Glomerular visceral epithelial cell (primary cell): ENCODE measurements at regions not wholly inside any gene's neighbourhood (a gene's known extent, or its start where the extent isn't known, plus 50 kb on each side); places are given as distances from the start of the nearest gene placed in this dataset.

Source experiments
- DNase-seq: peaks from one replicate; pipeline ENCODE4 v3.0.0-alpha.2; 2016; ENCODE audit errors: extremely low spot score

DNA sequence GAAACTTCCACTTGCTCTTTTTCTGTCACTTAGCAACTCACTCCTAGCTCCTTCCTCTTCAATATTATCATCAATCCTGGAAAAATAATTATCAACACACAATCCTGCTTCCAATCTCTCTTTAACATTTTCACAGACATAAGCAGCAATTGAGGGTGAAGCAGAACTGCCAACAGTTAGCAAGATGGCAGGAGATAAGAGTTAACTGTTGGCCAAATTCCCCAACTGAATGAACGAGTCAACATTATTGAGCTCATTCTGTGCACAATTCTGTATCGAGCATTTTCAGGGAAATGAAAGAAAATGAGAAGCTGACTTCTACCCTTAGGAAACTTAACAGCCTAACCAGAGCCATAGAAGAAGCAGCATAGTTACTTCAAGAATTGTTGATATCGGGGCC, 152.0 kb downstream of the KCNA5 start:
- no peak for DNase-seq

DNA sequence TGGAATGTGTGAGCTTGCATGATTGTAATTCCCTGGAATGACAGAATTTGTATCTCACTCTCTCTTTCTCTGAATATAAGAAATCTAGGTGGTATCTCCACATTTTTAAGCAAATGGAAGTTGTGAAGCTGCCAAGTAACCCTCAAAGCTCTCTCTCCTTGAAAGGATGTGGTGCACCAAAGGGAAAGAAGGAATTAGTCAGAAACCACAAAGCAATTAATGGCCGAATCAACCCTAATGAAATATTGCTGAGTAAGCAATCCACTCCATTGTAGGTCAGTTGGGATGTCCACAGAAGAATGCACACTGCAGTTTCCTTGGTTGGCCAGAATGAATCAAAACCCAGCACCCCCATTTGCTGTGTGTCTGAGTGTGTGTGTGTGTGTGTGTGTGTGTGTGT, 153.5 kb downstream of the KCNA5 start:
- DNase-seq = peak; percentile 64

DNA sequence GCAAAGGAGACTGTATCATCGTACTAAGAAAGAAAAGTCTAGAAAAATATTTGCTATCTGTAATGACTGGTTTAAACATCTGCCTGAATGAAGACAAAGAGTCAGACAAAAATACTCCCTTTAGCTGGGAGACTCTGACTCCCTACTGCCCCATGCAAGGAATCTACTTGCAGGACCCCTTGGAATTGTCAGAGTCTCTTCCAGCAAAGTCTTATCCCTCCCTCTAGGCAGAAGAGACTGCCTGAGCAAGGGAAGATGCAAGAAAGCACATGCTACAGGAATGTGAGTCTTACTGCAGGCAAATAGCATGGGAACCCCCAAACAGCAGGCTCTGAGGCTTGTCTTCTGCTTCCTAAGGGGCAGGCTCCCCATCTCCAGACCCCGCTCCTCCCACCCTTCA, 154.0 kb downstream of the KCNA5 start:
- DNase-seq = no peak

DNA sequence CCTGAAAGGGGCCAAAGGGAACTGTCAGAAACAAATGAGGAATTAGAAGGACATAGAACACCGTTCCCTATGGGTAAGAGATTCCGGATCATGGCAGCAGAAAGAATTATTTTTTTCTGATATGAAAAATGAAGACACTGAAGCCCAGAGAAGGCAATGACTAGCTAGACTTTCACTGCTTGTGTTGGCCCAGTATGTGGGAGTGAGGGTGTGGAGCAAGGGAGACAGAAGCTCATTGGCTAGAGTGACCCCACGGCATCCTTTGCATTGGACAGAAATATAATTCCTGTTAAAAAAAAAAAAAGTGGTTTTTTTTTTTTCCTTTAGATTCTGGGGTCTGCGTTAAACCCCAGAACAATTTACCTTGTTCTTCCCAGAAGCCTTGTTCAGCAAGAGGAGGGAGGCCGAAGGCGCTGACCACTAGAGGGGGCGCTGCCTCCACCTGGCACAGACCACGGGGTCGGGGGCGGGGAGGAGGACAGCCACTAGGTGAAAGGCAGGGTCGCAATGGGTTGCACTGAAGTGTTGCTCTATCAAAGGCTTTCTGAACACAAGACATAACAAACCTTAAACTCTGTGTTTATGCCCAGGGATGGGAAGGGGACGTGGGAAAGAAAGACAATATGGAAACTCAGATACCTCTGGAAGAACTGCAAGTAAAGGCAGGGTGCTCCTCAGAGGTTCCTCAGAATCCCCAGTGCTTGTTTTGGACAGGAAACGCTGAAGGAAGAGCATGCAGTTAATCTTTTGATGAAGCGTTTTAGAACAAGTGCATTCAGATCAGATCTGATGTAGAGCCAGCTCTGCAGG, 156.8 kb downstream of the KCNA5 start:
- DNase-seq = peak; percentile 20

DNA sequence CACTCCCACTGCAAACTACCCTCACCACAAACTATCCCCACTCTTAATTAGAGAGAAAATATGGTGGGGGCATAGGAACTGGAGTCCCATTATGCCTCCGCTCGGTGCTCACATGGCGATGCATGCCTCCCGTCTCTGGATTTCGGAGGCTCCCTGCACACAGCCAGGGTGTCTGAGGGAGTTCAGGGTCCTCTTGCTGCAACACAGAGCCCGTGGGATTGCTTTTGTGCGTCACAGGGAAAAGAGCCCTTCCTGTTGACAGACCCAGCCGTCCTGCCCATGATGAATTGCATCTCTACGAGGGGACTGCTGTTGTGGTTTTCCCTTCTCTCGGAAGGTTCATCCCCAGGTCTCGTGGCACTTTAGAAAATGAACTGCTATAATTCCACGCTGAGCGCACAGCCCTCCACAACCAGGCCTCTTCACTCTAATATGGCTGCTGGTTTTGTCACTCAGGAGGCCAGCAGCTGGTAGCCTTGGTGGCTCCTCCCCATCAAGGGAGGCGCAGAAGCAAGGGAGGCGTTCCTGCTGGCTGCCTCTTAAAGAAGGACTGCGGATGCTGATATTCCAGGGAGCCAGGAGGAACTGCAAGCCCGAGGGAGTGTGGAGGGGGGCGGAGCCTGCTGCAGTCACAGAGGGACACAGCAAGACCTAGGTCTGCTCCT, 158.0 kb downstream of the KCNA5 start:
- no peak for DNase-seq

DNA sequence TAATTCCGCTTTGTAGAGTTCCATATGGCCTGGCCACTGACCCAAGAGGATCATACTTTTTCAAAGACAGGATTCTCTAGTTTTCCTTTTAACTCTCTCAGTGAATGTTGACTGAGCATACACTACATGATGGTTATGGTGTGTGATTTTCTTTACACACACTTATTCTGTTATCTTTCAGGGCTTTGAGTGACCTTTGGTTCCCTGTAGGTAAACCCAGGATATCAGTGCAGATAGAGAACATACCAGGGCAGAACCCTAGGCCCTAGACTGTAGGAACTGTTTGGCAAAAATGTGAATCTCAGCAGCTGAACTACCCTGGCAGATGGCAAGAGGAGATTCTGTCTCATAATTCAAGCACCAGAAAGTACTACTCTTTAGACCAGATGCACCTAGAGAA, 159.6 kb downstream of the KCNA5 start:
- no peak for DNase-seq

DNA sequence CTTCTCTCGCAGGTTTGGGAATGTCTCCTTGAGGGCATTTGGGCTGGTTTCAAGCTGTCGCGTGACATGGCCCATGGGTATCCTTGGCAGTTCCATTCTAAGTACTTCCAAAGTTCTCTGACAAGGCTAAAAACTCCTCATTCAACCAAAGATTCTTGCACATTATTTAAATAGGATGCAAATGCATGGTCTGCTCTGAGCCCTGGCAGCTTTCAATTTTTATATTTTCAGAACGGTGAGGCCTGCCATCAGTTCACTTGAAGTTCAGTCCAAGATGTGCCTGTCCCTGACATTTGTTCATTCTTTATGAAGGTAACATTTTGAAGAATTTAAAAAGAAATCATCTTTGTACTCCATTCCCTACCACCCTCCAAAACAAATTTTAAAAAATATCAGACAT, 160.0 kb downstream of the KCNA5 start:
- DNase-seq = no peak

DNA sequence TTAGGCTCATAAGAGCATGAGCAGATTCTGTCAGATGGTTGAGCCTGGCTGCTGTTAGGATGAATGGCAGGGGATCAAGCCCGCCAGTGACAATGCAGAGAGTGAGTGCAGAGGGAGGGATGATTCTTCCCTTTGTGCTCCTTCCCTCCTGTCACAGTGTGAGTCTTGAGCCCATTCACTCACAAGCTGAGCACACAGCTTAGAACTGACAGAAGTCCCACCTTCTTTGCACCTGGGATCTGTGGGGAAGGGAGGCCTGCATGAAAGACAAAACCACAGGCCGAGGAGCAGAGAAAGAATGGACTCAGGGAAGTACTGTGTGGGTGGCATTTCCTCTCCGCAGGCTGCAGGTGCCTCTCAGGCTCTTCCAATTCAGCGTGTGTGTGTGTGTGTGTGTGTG, 160.6 kb downstream of the KCNA5 start:
- no peak for DNase-seq

DNA sequence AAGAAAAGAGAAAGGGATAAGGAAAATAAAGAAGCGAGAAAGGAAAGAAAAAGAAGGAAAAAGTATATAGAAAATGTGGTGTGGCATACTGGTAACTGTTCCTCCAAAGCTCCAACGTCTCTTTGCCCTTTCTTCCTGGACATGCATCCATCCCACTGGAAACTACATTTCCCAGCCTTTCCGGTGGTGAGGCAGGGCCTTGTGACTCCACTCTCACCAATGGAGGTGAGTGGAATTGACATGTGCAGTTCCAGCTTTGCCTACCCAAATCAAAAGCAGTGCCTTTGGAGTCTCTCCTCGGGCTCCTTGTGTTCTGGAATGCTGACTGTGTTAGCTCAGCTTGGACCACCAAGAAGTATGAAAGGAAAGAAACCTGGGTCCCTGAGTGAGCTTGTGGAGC, 161.2 kb downstream of the KCNA5 start:
- no peak for DNase-seq

DNA sequence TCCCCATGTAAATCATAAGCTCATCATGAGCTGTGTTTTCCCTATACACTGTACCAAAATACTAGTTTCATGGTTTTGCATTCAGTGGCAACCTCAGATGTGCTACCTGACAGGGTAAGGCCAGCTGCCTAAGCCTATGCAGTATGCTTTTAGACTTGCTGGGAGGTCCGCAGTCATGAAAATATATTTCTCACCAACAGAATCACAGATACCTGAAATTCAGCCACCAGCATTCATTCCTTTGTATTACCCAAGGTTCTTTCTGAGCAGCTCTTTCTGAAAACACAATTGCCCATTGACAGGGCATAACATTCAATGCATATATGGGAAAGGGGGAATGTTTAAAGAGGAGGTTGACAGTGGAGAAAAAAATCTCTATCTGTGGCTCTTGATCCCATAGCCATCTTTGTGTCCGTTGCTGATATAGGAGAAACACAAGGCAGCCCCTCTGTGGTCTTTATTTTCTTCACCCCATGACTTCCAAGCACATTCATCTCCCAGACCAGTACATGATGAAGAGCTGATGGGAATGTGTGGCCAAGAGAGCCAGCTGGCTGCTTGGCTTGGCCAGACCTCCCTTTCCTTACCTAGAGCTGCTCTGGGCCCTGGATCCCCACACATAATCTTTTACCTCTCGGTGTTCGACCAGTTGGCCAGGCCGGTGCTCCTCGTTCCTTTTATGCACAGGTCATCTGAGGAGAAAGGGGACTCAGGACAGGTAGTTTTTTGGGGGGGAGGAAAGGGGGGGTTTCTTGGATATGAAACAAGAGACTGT, 162.9 kb downstream of the KCNA5 start:
- DNase-seq = no peak

DNA sequence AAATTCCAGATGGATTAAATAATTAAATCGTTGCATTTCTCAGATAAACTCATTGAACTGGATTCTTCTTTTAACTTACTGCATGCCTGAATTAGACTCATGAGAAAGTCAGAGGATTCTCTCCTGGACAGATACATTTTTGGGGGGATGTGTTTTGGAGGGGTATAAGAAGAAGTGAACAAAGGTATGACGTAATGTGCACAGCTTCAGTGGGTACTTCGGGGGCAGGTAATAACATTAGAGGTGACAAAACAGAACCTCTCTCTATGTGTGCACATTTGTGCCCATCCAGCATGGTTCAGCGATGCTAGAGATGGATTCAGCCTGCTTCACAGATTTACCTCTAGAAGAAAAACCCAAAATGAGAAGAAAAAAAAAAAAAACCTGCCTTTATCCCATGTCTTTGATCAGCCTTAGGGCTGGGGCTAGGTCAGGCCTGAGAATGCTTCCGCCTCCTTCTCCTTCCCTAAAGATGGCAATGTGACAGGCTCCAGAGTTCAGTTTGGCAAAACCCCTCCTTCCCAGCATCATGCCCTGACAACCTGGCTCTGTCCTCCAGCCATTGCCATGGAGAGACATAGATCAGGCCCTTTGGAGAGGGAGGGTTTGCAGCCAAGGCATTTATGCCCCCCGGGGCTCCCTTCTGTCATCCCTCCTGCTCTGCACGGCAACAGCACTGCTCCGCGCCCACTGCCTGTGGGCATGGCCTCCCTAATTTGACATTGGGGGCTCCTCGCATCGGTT, 166.7 kb downstream of the KCNA5 start:
- DNase-seq = no peak

DNA sequence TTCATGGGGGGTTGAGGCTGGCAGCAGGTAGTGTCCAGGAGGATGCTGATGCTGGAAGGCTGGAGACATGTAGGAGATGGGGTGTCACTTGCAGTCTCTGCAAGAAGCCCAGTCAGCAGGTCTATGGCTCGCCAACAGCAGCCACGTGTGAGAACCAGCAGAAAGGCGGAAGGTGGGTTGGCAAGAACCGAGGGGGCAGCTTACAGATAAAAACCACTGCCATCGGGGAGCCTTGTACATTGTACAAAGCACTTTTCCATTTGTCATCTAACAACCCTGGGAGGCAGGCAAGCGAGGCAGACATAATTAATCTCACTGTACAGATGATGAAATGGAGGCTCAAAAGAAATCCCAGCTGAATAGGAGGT, 167.2 kb downstream of the KCNA5 start:
- DNase-seq = no peak

DNA sequence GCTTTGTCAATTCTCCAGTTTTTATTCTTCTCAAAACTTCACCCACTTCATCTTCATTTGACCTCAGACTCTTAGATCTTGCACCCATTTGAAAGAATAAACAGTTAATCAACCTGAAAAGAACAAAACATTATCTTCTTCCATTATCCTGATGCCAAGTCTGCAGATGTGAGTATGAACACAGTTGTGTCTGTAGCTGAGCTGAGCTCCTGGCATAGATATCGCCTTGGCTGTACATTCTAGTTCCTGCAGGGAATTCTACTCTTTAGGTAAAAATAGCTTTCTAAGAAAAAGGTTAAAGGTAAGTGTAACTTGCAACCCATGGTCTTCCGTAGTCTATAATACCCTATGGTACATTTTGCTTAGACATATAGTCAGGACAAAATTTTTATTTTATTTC, 169.7 kb downstream of the KCNA5 start:
- no peak for DNase-seq

DNA sequence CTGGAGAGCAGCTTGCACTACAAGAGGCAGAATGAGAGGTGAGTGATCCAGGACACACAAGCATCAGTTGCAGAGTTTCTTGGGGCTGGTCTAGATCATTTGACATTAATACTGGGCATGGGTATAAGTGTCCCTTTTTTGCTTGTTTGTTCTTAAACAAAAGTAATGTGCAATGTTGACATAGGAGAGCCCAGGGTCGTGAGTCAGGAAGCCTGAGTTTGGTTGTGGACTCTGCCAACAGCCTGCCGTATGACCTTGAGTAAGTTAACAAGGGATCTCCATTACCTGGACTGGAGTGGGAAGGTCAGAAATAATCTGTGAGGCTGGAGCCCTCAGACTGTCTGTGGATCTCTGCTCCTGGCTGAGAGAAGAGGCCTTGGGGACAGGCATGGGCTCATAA, 170.3 kb downstream of the KCNA5 start:
- DNase-seq = no peak

DNA sequence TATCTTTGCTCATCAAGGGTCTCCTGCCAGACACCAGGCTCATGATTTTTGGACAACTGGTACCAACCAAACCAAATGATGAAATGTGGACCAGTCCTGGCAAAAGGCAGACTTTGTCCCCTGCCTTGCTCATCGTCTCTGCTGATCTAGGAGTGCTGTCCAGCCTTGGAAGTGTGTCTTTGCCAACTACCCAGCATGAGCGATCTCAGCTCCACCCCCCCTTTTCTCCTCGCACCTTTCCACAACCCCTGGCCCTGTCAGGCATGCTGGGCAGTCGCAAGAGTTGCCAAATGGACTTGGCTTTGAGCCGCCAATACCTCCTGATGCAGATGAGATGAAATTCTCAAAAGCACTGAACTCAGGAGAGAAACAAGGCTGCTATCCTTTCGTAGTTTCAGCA, 174.3 kb downstream of the KCNA5 start:
- no peak for DNase-seq

DNA sequence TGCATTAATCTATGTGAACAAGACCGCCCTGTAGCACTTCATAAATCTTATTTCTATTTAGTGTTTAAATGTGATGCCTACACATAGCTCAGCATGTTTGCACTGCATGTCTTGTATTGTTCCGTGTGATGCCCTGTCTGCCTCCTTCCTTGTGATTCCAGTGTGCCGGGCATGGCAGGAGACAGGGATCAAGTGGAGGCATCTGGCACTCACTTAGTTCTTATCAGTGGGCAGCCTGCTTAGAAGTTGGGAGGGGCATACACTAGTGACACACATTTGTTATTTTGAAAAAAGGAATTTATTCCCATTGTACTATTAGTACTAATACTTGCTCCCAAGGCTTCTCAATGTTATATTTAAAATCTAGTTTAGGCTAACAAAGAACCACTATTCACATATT, 176.4 kb downstream of the KCNA5 start:
- DNase-seq = no peak

DNA sequence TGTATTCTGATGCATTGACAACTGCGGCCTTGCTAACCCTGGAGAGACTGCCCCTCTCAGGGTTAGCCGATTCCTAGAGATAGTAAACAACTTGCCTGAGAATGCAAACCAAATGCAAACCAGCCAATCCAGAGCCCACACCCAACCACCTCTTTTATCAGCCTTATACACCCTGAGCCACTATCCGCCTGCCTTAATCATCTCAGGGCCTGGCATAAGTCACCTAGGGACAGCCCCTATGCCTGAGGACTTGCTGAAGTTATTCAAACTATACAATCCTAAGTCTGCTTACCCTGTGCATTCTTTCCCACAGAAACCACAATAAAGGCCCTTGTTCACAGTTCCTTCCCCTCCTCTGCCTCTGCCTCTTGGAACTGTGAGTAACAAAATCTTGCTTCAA, 177.2 kb downstream of the KCNA5 start:
- DNase-seq = no peak

DNA sequence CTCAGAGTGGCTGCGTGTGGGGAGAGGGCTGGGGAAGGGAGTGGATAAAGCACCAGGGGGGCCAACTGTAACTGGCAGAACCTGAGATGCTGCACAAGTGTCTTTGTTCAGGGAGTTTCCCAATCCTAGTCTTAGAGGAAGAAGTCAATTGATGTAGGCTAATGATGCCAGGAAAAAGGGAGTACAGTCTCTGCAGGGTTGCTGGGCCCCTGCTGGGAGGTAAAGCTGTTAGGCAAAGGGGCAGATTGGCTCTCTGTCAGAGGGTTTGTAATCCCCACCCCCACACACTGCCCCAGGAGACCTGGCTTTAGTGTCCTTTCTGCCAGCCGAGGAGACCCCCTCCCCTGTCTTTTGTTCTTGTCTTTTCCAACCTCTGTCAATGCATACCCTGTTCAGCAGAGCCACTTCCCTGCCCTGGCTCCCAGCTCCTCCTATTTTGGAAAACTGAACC, 178.4 kb downstream of the KCNA5 start:
- DNase-seq = no peak

DNA sequence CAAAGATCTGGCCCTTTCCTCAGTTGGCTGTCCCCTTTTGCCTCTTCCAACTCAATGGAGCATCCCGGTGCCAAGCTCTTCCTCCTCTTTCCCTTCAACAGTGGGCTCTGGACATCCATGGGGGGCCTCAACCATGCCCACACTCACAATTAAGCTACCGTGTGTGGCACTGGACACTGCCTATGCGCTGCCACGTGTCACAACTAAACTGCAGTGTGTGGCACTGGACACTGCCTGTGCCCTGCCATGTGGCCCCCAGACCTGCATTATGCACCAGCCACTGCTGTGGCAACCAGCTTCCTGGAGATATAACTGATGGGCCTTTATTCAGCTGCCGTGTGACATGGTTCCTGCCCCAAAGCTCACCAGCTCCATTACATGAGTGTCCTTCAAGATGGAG, 179.1 kb downstream of the KCNA5 start:
- DNase-seq = no peak

DNA sequence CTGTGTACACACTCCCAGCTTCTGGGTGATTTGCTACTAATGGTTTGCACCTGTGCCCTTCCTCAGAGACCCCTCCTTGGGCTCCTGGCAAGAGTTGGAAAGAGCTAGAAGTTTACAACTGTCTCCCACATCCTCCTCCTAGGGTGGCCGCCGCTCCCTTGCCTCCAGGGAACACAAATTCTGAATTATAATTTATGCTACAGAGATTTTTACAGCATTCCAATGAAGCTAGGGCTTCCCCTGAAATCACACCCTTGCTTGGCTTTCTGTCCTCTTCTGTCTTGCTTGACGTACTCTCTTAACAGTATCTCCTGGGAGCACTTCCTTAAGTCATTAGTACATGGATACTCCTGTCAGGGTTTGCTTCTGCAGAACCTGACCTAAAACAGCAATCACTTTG, 180.2 kb downstream of the KCNA5 start:
- DNase-seq = no peak

DNA sequence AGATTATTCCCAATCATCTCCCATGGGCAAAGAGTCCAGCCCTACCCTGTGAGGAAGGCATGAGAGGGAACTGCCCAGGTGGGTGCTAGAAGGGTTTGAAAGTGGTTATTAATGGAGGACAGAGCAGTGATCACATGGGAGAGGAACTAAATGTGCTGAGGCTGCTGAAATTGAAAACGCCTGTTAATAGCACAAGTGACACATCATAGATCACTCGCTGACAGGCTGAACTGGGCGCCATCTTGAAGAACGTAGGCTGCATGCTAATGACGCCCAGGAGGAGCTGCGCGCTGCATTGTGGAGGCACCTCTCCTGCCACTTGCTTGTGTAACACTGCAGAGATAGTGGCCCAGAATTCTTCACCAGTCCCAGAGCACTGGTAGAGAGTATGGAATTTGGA, 182.9 kb downstream of the KCNA5 start:
- DNase-seq = no peak

DNA sequence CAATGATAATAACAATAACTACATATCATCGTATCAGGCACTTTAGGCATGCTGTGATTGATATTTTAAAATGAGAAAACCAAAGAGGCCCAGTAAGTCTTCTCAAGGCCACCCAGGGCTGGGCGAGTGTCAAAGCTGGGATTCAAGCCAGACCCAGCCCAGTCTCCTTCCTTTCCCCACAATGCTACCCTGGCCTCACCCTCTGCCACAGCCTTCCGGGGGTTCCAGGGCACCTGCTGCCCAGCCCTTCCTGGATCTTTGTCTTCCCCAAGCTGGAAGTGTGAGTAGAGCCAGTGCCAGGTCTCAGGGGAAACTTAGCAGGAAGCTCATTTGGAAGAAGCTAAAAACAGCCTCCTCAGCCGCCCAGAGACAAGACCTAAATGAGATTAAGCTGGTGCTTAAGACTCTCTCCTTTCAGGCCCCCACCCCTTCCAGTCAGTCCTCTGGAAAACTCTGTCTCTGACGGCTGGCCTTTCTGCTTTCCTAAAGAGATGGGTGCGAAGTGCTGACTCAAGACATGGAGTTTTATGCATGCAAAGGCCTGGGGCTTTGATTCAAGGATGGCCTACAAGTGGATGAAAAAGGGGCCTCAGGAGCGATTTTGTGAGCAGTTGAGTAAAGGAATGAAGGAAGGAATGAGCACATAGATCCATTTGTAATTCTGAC, 184.2 kb downstream of the KCNA5 start:
- DNase-seq = no peak
